Prostate gland (tissue), 2 donors: ENCODE measurements at regions not wholly inside any gene's neighbourhood (a gene's known extent, or its start where the extent isn't known, plus 50 kb on each side); places are given as distances from the start of the nearest gene placed in this dataset.

Source experiments
- DNase-seq: peaks from one replicate; pipeline ENCODE4 v3.0.0-alpha.2; 2019; ENCODE audit warnings: low spot score
- H3K27ac ChIP-seq, 2 donors: fragments of 200-600 bp; sonication (generic); 2 replicates each; pipeline ENCODE4 v1.5.1; 2017 to 2019
- H3K27me3 ChIP-seq: fragments of 200-600 bp; sonication (generic); replicated peaks from 2 replicates; pipeline ENCODE4 v1.5.1; 2019; ENCODE audit not compliant: insufficient read depth
- H3K36me3 ChIP-seq, 2 donors: fragments of 200-600 bp; sonication (generic); 1 replicate in 1 of 2; 2 replicates in 1 of 2; pipeline versions ENCODE4 v1.5.1 to v1.8.1; 2017 to 2019
- H3K4me1 ChIP-seq: fragments of 200-600 bp; sonication (generic); replicated peaks from 2 replicates; pipeline ENCODE4 v1.5.1; 2019
- H3K4me3 ChIP-seq, 2 donors: fragments of 200-600 bp; sonication (generic); 2 replicates each; pipeline ENCODE4 v1.5.1; 2017 to 2019
- H3K9me3 ChIP-seq: fragments of 200-600 bp; sonication (generic); 2 replicates; pipeline ENCODE4 v1.5.1; 2017
- POLR2A ChIP-seq: fragments of 450-650 bp; IDR thresholded peaks from one replicate; pipeline ENCODE4 v1.6.1; 2016; ENCODE audit warnings: antibody characterized with exemption, mild to moderate bottlenecking
- POLR2AphosphoS5 ChIP-seq: sonication (generic); formaldehyde crosslinking; IDR thresholded peaks from one replicate; pipeline ENCODE4 v1.6.1; 2017; ENCODE audit warnings: antibody characterized with exemption
- WGBS: methylation state at CpG from one replicate; pipeline ENCODE4 v1.1.5; 2018; 5-methylcytosine and 5-hydroxymethylcytosine counted together
- intact Hi-C: fragments of 100-400 bp; cut with DNase I; formaldehyde crosslinking; loops from one replicate; pipeline ENCODE4 v1.14.2; 2022
- TF ChIP-seq, protein P1 (sequence below), 4 experiments: fragments of 200-600 bp in 2 of 4; fragments of 450-650 bp in 2 of 4; sonication (generic) in 2 of 4; IDR thresholded peaks; 1 replicate in 3 of 4; 2 replicates in 1 of 4; pipeline ENCODE4 v1.5.1; 2016 to 2019; ENCODE audit warnings: antibody characterized with exemption in 4 of 4, mild to moderate bottlenecking in 2 of 4, moderate library complexity in 2 of 4

DNA sequence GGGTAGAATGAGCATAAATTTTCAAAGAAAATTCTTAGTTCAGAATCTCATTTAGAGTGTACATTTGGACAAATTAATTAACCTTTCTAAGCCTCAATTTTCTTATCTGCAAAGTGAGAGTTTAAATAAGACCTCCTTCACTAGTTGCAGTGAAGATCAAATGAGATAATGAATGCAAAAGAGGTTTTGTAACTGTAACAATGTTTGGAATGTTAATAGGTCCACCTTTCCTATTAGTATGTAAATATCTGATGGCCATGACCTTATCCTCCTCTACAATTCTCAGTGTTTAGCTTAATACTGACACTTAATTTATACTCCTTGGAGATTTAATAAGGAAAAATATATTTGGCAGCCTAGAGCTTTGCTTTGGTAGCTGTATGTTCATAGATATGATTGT lies 138.8 kb downstream of the GABRG1 start:
- H3K4me1 ChIP-seq = no peaks in the 10 kb centered on the region
- no peaks in the 10 kb centered on the region for H3K27me3 ChIP-seq
- intact Hi-C loops = no loop called here
- no peak for DNase-seq
- no peak overlapping the region for H3K4me3 ChIP-seq
- no peak for TF ChIP-seq POLR2A
- TF ChIP-seq, protein P1, sequence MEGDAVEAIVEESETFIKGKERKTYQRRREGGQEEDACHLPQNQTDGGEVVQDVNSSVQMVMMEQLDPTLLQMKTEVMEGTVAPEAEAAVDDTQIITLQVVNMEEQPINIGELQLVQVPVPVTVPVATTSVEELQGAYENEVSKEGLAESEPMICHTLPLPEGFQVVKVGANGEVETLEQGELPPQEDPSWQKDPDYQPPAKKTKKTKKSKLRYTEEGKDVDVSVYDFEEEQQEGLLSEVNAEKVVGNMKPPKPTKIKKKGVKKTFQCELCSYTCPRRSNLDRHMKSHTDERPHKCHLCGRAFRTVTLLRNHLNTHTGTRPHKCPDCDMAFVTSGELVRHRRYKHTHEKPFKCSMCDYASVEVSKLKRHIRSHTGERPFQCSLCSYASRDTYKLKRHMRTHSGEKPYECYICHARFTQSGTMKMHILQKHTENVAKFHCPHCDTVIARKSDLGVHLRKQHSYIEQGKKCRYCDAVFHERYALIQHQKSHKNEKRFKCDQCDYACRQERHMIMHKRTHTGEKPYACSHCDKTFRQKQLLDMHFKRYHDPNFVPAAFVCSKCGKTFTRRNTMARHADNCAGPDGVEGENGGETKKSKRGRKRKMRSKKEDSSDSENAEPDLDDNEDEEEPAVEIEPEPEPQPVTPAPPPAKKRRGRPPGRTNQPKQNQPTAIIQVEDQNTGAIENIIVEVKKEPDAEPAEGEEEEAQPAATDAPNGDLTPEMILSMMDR (IDR thresholded peaks at IDR 0.05) = no peak
- no peak for TF ChIP-seq POLR2AphosphoS5
- H3K9me3 ChIP-seq = no peaks in the 10 kb centered on the region
- no peaks in the 10 kb centered on the region for H3K36me3 ChIP-seq
- no peak overlapping the region for H3K27ac ChIP-seq

DNA sequence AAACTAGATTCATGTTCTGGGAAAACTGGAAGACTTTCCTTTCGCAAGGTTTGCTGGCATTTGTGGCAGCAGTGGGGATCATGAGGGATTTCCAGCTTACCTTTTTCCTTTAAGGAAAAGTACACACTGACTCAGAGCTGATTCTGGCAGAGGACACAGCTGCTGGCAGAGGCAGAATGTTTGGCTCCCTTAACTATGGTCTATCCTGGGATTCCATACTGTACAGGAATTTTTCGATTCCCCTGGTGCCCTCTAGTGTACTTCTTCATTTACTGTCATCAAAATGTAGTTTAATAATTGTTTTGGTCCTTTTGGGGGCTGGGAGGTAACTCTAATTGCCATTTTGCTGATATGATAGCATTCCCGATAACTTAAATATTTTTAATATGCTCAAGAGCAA lies 152.7 kb downstream of the GABRG1 start:
- H3K4me3 ChIP-seq = no peak overlapping the region
- H3K27me3 ChIP-seq = no peaks in the 10 kb centered on the region
- H3K9me3 ChIP-seq = no peaks in the 10 kb centered on the region
- no peaks in the 10 kb centered on the region for H3K36me3 ChIP-seq
- intact Hi-C loops = no loop called here
- no peak for DNase-seq
- H3K27ac ChIP-seq = no peak overlapping the region
- WGBS = 83% methylated on average over 3 of the region's 3 CpGs
- H3K4me1 ChIP-seq = no peaks in the 10 kb centered on the region
- TF ChIP-seq POLR2AphosphoS5 (no peak), POLR2A (no peak)
- TF ChIP-seq, protein P1 (IDR thresholded peaks at IDR 0.05) = no peak

DNA sequence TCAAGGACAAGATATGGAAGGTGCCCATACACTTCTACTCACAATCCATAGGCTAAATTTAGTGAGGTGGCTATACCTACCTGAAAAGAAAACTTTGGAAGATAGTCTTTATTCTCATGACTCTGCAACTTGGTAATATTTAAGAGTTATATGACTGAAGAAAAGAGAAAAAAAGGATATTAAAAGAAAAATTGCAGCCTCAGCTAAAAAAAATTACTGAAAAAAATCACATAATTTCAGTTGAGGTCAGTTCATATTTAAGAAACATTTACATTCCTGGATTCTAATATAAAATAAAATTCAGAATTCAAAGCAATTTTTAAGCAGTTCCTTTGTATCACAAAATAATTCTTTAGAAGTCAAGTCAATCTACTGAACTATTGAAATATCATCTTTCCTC lies 166.5 kb downstream of the GABRG1 start:
- DNase-seq = no peak
- H3K4me3 ChIP-seq = no peak overlapping the region
- H3K9me3 ChIP-seq = no peaks in the 10 kb centered on the region
- no peaks in the 10 kb centered on the region for H3K4me1 ChIP-seq
- intact Hi-C loops = no loop called here
- H3K36me3 ChIP-seq = no peaks in the 10 kb centered on the region
- no peak overlapping the region for H3K27ac ChIP-seq
- no peaks in the 10 kb centered on the region for H3K27me3 ChIP-seq
- TF ChIP-seq, protein P1 (IDR thresholded peaks at IDR 0.05) = no peak

DNA sequence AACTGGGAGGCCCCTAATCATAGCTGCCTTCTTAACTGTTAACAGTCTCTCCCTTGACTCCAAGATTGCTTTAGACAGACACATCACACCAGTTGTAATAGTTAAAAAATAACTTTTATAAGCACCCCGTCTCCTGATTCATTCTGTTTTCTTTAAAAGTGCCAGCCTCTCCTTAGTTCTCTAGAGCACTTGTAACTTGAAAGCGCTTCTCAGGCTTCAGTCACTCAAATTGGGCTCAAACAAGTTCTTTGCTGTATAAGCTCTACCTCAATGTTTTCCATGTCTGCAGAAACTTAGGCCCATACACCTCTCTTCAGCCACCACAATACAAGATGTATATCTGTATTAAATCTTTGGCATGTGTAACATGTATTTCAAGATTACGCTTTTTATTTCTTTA lies 169.6 kb downstream of the GABRG1 start:
- Histone ChIP-seq H3K27ac (no peak overlapping the region), H3K4me3 (no peak overlapping the region), H3K27me3 (no peaks in the 10 kb centered on the region), H3K36me3 (no peaks in the 10 kb centered on the region), H3K4me1 (no peaks in the 10 kb centered on the region), H3K9me3 (no peaks in the 10 kb centered on the region)
- no peak for TF ChIP-seq POLR2A
- TF ChIP-seq, protein P1 (IDR thresholded peaks at IDR 0.05) = no peak
- no peak for TF ChIP-seq POLR2AphosphoS5
- no peak for DNase-seq
- WGBS = 46% methylated on average over 3 of the region's 3 CpGs
- intact Hi-C loops = no loop called here

DNA sequence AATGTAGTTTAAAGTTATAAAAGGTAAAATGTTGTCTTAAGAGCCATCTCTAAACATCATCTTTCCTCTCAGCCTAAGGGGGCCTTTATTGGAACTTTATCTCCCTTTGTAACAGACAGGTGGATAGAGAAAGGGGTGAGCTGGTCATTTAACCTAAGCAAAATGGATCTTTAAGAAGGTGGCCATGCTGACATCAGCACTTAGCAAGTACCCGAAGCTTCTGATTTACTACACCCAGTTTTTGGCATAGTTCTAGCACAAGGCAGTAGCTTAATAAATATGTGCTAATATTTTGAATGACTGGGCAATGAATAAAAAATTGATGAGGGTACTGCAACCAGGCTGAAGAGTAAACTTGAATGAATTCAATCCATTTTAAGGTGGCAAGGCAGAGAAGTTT lies 172.7 kb downstream of the GABRG1 start:
- H3K36me3 ChIP-seq = no peaks in the 10 kb centered on the region
- H3K4me3 ChIP-seq = no peak overlapping the region
- intact Hi-C loops = no loop called here
- TF ChIP-seq, protein P1 (IDR thresholded peaks at IDR 0.05) = no peak
- TF ChIP-seq POLR2A = no peak
- TF ChIP-seq POLR2AphosphoS5 = no peak
- DNase-seq = no peak
- no peaks in the 10 kb centered on the region for H3K9me3 ChIP-seq
- no peaks in the 10 kb centered on the region for H3K27me3 ChIP-seq
- no peaks in the 10 kb centered on the region for H3K4me1 ChIP-seq
- no peak overlapping the region for H3K27ac ChIP-seq
- WGBS = 53% methylated on average over 1 of the region's 1 CpG
